HG02885 (cell line): ENCODE measurements at regions not wholly inside any gene's neighbourhood (a gene's known extent, or its start where the extent isn't known, plus 50 kb on each side); places are given as distances from the start of the nearest gene placed in this dataset.
A peak's percentile ranks its signal among the peaks of the same experiment; 100 is the strongest.

Experiments
- ATAC-seq: cut with Tn5 transposase; IDR thresholded peaks from one replicate; pipeline ENCODE4 v1.9.1; 2021; ENCODE audit warnings: mild to moderate bottlenecking; ENCODE audit not compliant: unreplicated experiment, poor library complexity

GRCh38 chr3:118348169-118348557, 686.5 kb downstream of the IGSF11 start:
- no peak for ATAC-seq

DNA sequence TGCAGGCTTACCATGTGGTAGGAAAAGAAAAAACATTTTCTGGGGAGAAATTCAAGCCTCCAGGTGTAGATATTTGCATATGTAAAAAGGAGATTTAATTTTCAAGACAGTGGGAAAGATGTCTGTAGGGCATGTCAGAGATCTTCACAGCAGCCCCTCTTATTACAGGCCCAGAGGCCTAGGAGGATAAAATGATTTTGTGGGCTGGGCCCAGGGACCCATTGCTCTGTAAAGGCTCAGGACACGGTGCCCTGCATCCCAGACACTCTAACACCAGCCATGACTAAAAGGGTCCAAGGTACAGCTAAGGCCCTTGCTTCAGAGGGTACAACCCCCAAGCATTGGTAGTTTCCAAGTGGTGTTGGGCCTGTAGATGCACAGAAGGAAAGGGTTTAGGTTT, 680.1 kb downstream of the IGSF11 start:
- ATAC-seq = no peak

GRCh38 chr3:118369892-118370491, 664.7 kb downstream of the IGSF11 start:
- ATAC-seq = no peak

DNA sequence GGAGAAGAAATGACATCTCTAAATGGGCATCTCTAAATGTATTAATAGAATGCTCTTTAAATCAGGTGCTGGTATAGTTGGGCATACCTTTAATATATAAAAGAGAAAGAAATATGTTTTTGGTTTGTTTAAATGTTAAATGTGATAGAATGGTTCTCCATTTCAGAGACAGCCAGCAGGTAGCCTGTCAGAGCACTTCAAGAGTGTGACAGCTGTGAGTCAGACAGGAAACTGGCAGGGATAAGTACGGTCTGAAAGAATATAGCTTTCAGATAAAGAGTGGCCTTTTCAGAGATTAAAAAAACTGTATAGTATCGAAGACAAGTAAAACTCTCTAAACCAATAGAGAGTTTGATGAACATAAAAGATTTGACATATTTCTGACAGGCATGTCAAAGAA, 654.1 kb downstream of the IGSF11 start:
- ATAC-seq = no peak

- ATAC-seq = no peak
These were observed 638.2 kb downstream of the IGSF11 start for GRCh38 chr3:118396491-118396890.

DNA sequence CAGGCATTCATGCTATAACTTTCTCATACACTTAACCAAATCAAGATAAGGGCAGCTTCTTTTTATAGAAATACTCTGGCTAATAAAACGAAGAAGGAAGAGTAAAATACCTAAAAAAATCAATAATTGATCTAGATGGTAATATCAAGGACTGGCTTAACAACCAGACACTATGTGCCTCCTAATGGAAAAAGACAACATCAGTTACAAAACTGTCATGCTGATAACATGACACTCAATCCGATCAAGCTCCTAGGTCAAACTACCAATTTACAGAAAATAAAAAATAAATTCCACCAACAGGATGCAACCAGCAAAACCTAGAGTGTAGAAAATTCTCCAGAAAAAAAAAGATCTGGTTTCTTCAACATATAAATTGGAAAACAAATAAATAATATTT, 634.6 kb downstream of the IGSF11 start:
- no peak for ATAC-seq

GRCh38 chr3:118400886-118401285, 633.8 kb downstream of the IGSF11 start:
- no peak for ATAC-seq

DNA sequence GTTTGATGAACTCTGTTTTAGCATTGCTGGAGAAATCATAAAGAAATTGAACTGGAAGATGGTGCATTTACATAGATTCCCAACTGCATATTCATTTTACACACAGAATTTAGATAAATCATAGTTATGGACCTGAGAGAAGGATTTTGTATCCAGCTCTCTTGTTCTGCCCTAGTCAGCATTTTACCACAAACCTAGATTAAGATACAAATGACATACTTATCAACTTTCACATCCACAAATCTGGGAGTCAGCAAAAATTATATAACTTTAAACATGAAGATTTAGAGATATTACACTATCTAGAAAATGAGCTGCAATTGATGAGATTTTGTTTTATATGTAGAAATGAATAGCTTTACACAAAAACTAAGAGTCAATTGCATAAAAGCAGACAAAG, 632.8 kb downstream of the IGSF11 start:
- ATAC-seq = no peak

DNA sequence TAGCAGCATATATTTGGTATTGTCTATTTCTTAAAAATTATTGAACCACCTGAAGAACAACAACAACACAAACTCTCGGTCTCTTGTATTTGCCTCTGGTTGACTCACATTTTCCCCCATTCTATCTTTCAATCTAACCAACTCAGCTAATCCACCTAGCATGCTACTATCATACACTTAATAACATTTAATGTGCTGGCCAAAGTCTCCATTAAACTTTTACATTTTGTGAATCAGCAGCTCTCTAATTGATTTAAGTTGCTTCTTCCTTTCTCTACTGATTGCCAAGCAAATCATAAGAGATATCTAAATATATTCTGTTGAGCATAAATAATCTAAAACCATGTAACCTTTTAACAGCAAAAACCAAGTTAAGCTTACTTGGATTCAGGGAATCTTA, 631.7 kb downstream of the IGSF11 start:
- ATAC-seq = no peak

GRCh38 chr3:118406562-118406961, 628.1 kb downstream of the IGSF11 start:
- ATAC-seq = no peak

DNA sequence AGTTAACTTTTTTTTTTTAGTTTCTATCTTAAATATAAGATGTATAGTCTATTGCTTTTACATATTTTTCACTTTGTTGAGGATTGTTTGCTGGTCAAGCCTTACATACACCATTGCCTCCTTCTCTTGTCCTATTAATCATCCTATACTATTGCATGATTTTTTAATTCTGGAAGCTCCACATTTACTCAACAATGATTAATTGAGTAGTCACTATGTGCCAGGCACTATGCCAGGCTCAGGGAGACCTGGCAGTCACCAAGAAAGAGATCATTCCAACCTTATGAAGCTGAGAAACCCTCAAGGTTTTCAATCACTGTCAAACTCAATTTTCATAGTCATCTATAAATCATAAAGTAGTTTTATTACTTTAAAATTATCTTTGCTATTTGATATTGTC, 626.2 kb downstream of the IGSF11 start:
- ATAC-seq = no peak

GRCh38 chr3:118412503-118412902, 622.1 kb downstream of the IGSF11 start:
- peak; percentile 92 for ATAC-seq

DNA sequence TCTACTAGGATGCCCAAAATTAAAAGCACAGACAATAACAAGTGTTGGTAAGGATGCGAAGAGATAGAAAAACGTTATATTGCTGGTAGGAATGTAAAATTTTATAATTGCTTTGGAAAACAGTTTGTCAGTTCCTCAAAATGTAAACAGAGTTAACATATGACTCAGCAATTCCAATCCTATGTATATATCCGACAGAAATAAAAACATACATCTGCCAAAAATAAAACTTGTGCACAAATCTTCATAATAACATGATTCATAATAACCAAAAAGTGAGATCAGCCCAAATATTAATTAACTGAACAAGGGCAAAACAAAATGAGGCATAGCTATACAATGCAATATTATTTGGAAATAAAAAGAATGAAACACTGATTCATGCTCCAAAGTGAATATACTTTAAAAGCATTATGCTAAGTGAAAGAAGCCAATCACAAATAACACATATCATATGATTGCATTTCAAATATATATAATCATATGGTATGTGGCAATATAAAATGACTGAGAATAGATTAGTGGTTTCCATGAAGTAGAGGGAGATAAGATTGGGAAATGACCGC, 609.3 kb downstream of the IGSF11 start:
- no peak for ATAC-seq

- ATAC-seq = no peak
These were observed 600.8 kb downstream of the IGSF11 start for GRCh38 chr3:118433825-118434224.

GRCh38 chr3:118435851-118436350, 598.7 kb downstream of the IGSF11 start:
- no peak for ATAC-seq

- ATAC-seq = no peak
These were observed 597.9 kb downstream of the IGSF11 start for GRCh38 chr3:118436697-118437262.

- no peak for ATAC-seq
These were observed 589.6 kb downstream of the IGSF11 start for GRCh38 chr3:118445036-118445435.

GRCh38 chr3:118447339-118447738, 587.3 kb downstream of the IGSF11 start:
- ATAC-seq = no peak

- no peak for ATAC-seq
These were observed 567.8 kb downstream of the IGSF11 start for GRCh38 chr3:118466795-118467330.

DNA sequence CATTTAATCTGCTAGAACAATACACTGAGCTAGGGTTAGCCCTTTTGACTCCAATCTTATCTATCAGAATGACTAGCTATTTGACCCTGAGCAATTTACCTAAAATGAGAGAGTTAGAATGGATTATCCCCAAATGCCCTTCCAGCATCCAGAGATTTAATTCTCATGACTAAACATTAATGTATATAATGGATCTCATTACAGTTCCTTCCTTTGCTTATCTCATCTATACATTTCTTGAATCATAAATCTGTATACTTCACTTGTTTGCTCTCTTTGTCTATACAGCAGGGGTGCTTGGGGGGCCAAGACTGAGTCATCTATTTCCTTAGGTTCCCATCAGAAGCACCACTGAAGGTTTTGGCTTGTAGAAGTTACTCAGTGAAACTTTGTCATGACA, 565.8 kb downstream of the IGSF11 start:
- no peak for ATAC-seq

DNA sequence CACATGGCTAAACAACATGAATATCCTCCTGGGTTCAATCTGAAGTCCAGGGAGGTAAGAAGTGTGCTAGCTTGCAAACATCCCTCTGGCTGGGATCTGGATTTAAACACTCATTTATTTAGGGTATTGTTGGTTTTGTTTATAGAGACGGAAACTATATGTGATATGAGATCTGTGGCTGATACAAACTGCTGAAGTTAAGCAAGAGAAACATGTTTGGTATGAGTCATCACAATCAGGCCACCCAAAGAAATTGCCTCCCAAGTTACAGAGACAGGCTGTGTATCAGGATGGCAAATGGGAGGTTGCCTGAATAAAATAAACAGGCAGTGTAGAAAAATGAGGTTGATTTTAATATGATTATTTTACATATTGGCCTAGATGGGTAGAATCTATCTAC, 562.1 kb downstream of the IGSF11 start:
- peak; percentile 65 for ATAC-seq

DNA sequence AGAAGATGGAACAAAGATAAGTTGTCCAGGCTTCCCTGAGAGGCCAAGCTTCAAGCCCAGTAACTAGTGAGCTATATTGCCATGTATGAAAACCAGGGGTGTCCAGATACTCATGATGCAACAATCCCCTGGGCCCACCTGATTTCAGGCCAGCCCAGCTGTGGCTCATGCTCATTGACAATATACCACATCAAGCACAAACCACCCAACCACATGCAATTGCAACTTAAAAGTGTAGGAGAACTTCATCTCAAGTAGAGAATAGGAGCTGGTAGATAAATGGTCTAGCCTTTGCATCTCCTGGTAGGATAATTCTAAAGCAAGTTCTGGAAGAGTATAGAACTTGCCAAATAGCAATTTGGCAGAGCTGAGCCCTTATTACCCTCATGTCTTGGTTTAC, 561.3 kb downstream of the IGSF11 start:
- no peak for ATAC-seq
